GM12891 (cell line): ENCODE measurements at regions not wholly inside any gene's neighbourhood (a gene's known extent, or its start where the extent isn't known, plus 50 kb on each side); places are given as distances from the start of the nearest gene placed in this dataset.

Experiments
- POLR2A ChIP-seq: IDR thresholded peaks from 2 replicates; pipeline ENCODE4 v1.6.1; 2011; ENCODE audit warnings: low read depth, low read length, control low read depth
- POLR2AphosphoS5 ChIP-seq: IDR thresholded peaks from 2 replicates; pipeline ENCODE4 v1.6.1; 2011; ENCODE audit warnings: low read depth, low read length, control low read depth
- TAF1 ChIP-seq: IDR thresholded peaks from 2 replicates; pipeline ENCODE4 v1.6.1; 2011; ENCODE audit warnings: low read depth, low read length, control low read depth

DNA sequence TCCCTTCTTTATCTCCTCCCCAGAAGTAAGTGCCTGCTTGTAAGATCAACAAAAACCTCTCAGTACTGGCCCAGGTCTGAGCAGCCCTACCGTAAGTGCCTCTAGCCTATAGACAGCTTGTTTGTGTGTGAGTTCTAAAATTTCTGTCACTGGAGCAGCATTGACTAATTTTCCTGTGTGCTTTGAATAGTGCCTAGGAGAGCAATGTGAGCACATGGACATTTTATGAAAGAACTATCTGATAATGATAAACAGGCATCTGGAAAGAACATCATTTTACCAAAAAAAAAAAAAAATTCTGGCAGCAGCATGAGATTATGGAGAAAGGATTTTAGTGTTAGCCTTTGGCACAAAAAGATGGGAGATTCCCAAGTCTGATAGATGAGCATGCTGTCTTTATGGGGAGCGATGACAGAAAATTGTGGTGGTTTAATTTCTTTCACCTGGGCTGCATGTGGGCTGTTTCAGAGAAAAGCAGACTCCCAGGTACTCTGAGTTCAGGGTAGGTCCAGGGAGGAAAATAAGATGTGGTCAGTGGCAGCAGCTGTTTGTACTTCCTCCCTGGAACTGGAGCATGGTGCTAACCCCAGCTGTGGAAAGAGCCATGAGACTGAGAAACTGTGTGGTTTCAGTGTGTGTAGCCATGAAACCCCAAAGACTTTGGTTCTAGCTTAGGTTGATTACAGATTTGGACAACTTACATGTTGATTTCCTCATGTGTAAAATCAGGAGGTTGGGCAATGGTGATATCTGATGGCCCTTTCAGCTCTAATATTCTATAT, 419.9 kb downstream of the NTRK2 start:
- TF ChIP-seq POLR2AphosphoS5 (no peak), POLR2A (no peak), TAF1 (no peak)
